SHP77 (cell line): ENCODE measurements at regions not wholly inside any gene's neighbourhood (a gene's known extent, or its start where the extent isn't known, plus 50 kb on each side); places are given as distances from the start of the nearest gene placed in this dataset.
"Not testable (repeated sequence)": the region's sequence is repeated elsewhere in the genome, so short reads cannot be mapped to it uniquely, and the experiment has no call there.

ENCODE experiments used
- DNase-seq, 2 experiments: peaks; one replicate each; lab custom pipeline; 2025; lab: John Stamatoyannopoulos, UW

GRCh38 chr14:104250175-104250574 is 111.8 kb downstream of the KIF26A start:
- no peak for DNase-seq

DNA sequence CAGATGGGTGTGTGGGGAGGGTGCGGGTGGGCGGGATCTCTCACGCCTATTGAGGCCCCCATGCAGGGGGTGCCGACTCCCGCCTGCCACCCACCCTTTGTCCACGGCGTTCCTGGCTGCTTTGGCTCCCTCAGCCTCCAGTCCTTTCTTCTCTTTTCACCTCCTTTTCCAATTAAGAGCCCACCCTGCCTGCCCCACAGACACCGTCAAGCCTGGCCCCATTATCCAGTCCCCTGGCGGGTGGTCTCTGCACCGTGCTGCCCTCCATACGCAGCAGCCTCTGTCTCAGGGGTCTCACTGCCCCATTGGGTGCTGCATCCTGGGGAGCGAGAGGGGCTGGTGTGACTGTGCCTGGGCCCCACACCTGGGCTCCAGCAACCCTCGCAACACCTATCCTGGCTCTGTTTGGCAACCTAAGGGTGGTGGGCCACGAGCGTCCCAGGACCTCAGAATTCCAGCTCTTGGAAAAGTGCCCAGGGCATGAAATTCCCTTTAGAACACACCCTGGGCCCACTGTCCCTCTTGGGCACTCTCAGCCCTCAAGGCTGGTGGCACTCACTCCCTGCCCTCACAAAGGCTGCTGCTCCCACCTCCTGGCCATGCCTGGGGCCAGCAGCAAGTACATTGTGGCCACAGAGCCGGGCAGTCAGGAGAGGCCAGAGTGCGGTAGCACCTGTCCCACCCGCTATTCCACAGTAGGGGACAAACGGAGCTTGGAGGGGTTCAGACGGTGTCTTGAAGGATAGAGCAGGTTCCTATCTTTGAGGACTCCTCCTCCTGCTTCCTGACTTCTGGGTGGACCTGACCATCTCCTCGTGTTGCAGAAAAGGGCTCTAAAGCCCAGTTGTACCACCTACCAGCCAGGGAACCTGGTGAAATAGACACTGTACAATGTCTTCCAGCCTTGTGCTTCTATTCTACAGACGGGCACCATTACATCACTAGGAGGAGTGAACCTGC is 114.1 kb downstream of the KIF26A start:
- no peak for DNase-seq

GRCh38 chr14:104253223-104253822 is 114.9 kb downstream of the KIF26A start:
- no peak for DNase-seq

DNA sequence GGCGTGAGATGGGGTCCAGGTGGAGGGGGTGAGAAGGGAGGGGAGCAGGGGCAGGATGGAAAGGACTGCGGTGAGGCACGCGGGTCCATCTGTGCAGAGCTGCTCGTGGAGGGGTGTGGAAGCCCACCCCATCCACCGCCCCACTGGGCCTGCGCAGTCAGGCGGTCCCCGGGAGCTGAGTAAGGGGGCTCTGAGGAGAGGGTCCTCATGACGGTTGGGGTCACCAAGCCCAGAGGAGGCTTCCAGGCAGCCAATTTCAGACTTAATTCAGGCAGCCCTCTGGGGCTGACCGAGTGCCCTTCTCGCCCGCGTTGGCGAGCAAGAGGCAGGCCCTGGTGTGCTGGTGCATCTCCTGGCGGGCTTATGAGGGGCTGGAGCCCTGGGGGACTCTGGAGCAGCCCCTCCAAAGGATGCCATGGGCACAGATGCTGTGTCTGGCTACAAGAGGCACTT is 115.5 kb downstream of the KIF26A start:
- DNase-seq, result no peak

DNA sequence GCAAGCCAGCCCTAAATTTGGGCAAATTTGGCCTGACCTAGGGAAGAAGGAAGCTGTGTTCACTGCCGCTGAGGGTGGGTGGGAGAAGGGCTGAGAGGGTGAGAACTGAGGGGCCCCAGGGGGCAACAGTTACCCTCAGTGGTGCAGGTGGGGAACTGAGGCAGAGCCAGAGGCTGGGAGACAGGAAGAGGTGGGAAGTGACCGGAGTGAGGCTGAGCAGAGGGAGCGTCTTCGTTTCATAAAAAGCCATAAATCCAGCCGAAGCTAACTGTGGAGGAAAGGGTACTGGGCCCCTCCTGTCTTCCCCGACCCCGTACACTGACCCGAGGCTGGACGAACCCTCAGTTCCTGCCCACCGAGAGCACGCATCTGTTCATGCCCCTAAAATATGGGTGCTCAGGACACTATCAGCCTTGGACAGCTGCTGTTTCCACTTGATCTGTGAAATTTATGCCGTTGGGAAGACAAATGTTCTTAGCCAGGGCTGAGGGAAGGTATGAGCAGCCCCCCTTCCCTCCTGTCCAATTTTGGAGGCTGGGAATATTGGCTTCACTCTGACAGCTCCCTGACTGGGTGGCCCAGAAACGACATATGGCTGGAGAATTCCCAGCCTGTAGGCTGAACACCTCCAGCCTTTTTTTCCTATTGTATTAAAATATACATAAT is 116.5 kb downstream of the KIF26A start:
- DNase-seq, result no peak

DNA sequence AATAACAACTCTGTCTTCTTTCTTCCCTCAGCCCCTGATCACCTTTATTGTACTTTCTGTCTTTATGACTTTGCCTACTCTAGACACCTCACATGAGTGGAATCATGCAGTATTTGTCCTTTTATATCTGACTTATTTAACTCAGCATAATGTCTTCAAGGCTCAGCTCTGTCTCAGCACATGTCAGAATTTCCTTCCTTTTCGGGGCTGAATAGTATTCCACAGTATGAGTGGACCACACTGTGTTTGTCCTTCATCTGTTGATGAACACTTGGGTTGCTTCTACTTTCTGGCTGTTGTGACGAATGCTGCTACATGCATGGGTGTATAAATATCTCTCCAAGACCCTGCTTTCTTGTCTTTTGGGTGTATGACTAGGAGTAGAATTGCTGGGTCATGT is 117.6 kb downstream of the KIF26A start:
- no peak for DNase-seq

GRCh38 chr14:104262515-104263514 is 124.4 kb downstream of the KIF26A start:
- no peak for DNase-seq

- DNase-seq, result no peak
These were observed 125.4 kb downstream of the KIF26A start for GRCh38 chr14:104263675-104264358.

GRCh38 chr14:104264495-104265265 is 126.3 kb downstream of the KIF26A start:
- no peak for DNase-seq

DNA sequence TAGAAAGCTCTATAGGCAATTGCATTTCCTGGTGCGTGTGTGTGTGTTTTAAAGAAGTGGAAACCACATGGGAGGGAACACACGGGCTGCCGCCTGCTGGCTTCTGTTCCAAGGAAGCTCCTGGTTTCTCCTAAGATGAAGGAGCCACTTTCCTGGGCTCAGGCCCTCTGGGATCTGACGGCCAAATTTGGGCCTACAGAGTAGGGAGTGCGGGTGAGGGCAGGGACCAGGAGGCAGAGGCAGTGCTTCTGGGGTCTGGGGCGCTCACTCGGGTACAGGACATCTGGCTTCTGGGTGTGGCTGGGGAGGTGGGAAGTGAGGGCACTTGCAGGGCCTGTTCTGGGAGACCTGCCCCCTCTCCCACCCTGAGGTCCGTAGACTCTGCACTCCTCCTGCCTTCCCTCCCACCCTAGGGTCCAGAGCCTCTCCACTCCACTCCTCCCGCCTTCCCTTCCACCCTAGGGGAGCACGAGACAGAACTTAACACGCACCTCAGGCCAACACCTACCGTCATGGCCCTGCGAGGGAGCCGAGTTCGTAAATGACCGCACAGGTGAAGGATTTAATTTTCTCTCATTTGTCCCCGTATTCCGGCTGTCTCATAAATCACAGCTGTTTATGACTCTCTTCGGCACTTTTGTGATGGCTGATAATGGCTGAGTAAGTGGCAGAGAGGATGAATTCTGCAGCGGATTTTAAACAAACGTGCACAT is 127.7 kb downstream of the KIF26A start:
- no peak for DNase-seq

DNA sequence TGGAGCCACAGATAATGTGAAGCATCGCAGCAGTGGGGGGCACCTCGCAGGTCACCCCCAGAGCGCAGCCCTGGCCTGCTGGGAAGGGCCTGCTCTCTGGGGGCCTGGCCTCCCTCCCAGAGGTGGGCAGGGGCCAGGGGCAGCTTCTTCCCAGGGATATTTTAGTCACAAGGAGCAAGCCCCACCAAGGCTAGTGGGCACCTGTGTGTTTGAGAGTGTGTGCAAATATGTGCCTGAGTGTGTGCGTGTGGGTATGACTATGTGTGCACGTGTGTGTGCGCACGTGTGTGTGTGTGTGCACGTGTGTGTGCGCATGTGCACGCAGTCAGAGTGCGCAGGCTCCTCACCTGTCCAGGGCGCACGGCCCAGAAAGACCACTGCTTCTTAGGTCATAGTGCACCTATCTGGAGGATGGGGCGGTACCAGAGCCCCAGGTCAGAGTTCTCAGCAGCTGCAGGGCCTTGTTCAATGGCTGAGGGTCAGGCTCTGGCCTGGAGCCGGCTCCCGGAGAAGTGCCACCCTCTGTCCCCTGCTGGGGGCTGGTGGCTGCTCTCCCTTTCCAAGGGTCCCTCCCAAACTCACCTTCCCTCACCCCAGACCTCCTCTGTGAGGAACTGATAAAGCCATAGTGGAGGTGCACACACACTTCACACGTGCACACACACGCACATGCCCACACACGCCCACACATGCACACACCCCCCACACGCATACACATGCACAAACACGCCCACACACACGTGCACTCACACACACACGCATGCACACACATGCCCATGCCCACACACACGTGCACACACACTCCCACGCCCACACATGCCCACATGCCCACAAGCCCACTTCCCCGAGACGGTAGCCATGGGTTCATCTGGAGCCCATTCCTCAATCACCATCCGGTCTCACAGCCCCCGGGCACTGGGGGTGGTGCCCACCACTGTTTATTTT is 128.5 kb downstream of the KIF26A start:
- DNase-seq, result no peak

GRCh38 chr14:104267895-104268294 is 129.5 kb downstream of the KIF26A start:
- no peak for DNase-seq

GRCh38 chr14:104268295-104268694 is 129.9 kb downstream of the KIF26A start:
- DNase-seq, result no peak

GRCh38 chr14:104268725-104269436 is 130.5 kb downstream of the KIF26A start:
- DNase-seq, result no peak

- DNase-seq, result not testable (repeated sequence)
These were observed 131.3 kb downstream of the KIF26A start for GRCh38 chr14:104269511-104270241.

DNA sequence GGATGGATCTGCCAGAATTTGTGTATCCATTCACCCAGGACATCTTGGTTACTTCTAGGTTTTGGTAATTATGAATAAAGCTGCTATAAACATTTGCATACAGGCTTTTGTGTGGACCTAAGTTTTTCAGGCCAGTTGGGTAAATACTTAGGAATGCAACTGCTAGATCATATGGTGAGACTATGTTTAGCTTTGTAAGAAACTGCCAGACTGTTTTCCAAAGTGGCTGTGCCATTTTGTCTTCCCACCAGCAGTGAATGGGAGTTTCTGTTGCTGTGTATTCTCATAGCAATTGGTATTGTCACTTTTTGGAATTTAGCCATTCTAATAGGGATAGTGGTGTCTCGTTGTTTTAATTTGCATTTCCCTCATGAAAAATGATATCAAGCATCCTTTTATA is 133.0 kb downstream of the KIF26A start:
- no peak for DNase-seq

DNA sequence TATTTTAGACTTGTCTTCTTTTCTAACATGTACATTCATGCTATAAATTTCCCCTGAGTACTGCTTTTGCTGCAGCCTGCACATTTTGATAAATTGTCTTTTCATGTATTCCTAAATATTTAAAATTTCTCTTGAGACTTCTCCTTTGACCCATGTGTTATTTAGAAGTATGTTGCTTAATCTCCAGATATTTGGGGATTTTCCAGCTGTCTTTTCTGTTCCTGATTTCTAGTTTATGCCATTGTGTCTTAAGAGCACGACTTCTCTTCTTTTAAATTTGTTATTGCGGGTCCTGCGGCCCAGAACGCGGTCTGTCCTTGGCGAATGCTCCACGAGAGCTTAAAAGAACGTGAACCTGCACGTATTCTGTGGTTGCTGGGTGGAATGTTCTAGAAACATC is 136.4 kb downstream of the KIF26A start:
- DNase-seq, result no peak
